Astrocyte of the spinal cord (primary cell): ENCODE measurements at regions not wholly inside any gene's neighbourhood (a gene's known extent, or its start where the extent isn't known, plus 50 kb on each side); places are given as distances from the start of the nearest gene placed in this dataset.

Experiments
- DNase-seq: peaks from one replicate; pipeline ENCODE4 v3.0.0; 2011; ENCODE audit warnings: low read depth, low spot score
- H3K4me3 ChIP-seq: 2 replicates; pipeline ENCODE4 v1.5.1; 2011; ENCODE audit warnings: low read depth, mild to moderate bottlenecking, low read length, moderate library complexity
- in situ Hi-C: cut with HindIII; loops from 2 replicates; pipeline ENCODE4 v1.10.0; 2017; ENCODE audit warnings: low sequenced_read_pairs
- TF ChIP-seq, protein P1 (sequence below): IDR thresholded peaks from 2 replicates; pipeline ENCODE4 v1.5.1; 2012; ENCODE audit warnings: low read depth, mild to moderate bottlenecking, low read length, inconsistent platforms

DNA sequence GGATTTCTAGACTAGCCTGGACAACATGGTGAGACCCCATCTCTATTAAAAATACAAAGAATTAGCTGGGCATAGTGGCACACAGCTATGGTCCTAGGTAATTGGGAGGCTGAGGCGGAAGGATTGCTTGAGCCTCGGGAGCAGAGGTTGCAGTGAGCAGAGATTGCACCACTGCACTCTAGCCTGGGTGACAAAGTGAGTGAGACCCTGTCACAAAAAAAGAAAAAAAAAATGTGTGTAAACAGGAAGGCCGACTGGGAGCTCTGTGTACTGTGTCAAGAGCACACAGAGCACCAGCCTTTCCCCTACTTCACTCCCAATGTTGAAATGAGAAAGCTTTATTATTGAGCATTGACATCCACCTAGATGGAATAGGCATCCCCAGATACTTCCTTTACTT lies 681.7 kb upstream of the FSHR start:
- no peak overlapping the region for H3K4me3 ChIP-seq
- TF ChIP-seq, protein P1, sequence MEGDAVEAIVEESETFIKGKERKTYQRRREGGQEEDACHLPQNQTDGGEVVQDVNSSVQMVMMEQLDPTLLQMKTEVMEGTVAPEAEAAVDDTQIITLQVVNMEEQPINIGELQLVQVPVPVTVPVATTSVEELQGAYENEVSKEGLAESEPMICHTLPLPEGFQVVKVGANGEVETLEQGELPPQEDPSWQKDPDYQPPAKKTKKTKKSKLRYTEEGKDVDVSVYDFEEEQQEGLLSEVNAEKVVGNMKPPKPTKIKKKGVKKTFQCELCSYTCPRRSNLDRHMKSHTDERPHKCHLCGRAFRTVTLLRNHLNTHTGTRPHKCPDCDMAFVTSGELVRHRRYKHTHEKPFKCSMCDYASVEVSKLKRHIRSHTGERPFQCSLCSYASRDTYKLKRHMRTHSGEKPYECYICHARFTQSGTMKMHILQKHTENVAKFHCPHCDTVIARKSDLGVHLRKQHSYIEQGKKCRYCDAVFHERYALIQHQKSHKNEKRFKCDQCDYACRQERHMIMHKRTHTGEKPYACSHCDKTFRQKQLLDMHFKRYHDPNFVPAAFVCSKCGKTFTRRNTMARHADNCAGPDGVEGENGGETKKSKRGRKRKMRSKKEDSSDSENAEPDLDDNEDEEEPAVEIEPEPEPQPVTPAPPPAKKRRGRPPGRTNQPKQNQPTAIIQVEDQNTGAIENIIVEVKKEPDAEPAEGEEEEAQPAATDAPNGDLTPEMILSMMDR = no peak
- in situ Hi-C loops = no loop called here

DNA sequence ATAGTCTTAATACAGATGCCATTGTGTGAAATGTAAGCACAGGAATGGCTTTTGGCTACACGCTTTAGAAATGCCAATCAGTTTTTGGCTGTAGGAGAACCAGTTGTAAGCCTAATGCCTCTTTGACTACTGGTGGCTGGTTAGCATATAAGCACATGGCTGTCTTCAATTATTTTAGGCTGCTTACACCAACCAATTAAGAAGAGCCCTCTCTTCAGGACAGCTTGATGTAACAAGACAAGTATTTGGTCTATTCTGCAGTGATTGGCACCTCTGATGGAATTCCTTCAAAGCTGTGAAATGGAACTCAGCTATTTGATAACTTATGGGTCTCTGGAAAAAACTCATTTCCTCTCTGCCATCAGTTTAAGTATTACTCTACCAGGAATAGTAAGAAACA lies 680.1 kb upstream of the FSHR start:
- TF ChIP-seq, protein P1 = no peak
- no peak for DNase-seq
- H3K4me3 ChIP-seq = no peak overlapping the region
- in situ Hi-C loops = no loop called here

More for the DNA sequence above, 681.7 kb upstream of the FSHR start:
- no peak for DNase-seq

DNA sequence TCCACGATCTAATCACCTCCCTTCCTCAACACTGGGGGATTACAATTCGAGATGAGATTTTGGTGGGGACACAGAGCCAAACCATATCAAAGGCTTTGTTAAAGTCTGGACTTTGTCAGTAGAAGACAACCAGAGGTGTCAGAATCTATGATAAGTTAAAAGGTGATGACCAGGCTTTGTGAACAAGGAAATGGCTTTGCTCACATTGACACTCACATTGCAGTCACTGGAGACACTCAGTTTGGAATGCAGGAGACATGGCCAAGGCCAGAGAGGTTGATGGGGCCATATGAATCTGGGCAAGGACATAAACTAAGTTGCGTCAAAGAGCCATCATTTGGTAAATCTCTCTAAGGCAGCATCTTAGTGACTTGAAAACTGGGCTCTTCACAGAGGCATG lies 678.2 kb upstream of the FSHR start:
- H3K4me3 ChIP-seq = no peak overlapping the region
- in situ Hi-C loops = no loop called here
- TF ChIP-seq, protein P1 = no peak
- DNase-seq = no peak

DNA sequence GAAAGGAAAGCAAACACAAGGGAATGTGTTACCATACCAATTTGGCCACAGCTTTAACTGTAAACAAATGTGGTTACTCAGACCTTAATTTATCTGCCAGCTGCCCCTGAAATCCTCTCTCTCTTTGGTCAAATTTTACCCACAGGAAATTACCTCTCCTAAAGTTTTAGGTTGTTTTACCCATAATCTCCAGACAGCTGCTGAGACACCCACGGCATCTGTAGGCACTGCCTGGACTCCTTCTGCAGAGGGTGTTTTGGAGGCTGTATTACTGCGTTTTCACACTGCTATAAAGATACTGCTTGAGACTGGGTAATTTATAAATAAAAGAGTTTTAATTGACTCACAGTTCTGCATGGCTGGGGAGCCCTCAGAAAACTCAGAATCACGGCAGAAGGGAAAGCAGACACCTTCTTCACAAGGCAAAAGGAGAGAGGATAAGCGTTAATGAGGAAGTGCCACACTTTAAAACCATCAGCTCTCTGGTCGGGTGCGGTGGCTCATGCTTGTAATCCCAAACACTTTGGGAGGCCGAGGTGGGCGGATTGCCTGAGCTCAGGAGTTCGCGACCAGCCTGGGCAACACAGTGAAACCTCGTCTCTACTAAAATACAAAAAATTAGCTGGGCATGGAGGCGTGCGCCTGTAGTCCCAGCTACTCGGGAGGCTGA lies 677.5 kb upstream of the FSHR start:
- DNase-seq = no peak
- in situ Hi-C loops = no loop called here
- H3K4me3 ChIP-seq = no peak overlapping the region
- TF ChIP-seq, protein P1 = no peak

DNA sequence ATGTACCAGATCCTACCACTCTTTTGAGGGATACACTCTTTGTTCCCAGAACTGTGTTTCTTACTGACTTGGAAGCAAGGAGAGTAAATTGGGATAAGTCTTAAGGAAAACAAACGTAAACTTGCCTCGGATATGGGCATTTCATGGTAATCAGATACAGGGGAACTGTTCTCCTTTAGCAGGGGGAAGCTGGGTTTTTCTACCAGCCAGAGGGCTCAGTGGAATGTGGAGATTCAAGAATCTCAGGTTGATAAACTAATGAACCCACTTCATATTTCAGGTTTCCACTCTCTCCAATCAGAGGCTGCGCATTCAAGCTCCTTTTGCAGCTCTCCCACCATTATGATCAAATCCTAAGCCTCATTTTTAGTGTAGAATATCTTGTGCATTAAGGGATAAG lies 676.5 kb upstream of the FSHR start:
- in situ Hi-C loops = no loop called here
- DNase-seq = no peak
- no peak overlapping the region for H3K4me3 ChIP-seq
- TF ChIP-seq, protein P1 = no peak

DNA sequence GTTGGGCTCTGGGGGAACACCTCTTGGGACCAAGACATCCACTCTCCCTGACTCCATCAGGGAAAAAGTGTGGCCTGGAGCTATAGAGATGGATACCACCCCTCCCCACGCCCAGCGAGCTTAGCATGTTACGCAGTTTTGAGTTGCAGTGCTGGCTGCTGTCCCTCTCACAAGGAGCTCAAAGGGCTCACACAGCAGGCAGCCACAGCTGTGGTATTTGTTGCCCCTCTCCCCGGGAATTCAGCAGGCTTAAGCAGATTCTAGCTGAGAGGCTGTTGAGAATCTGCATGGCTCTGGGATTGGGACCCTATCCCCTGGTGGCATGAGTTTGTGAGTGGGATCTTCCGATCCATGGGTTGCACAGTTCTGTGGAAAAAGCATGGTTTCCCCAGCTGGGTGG lies 673.1 kb upstream of the FSHR start:
- H3K4me3 ChIP-seq = no peak overlapping the region
- in situ Hi-C loops = no loop called here
- TF ChIP-seq, protein P1 = no peak
- no peak for DNase-seq
